WTC11 (cell line): ENCODE measurements at regions not wholly inside any gene's neighbourhood (a gene's known extent, or its start where the extent isn't known, plus 50 kb on each side); places are given as distances from the start of the nearest gene placed in this dataset.

Source experiments
- AFF4 ChIP-seq: sonication (generic); formaldehyde crosslinking; IDR thresholded peaks from 2 replicates; pipeline ENCODE4 v1.8.1; 2023; ENCODE audit warnings: mild to moderate bottlenecking, missing genetic modification reagents, borderline replicate concordance
- CBFB ChIP-seq: sonication (generic); formaldehyde crosslinking; IDR thresholded peaks from 2 replicates; pipeline ENCODE4 v1.8.1; 2022; ENCODE audit warnings: mild to moderate bottlenecking, low read depth, missing genetic modification reagents
- CTCF ChIP-seq: fragments of 200-600 bp; IDR thresholded peaks from 2 replicates; pipeline ENCODE4 v1.8.0; 2022; ENCODE audit warnings: antibody characterized with exemption
- MLX ChIP-seq: sonication (generic); formaldehyde crosslinking; IDR thresholded peaks from 2 replicates; pipeline ENCODE4 v1.8.1; 2023; ENCODE audit warnings: mild to moderate bottlenecking, missing genetic modification reagents, moderate library complexity
- TEAD4 ChIP-seq: sonication (generic); formaldehyde crosslinking; IDR thresholded peaks from 2 replicates; pipeline ENCODE4 v1.8.0; 2022; ENCODE audit warnings: mild to moderate bottlenecking, missing genetic modification reagents
- USF2 ChIP-seq: sonication (generic); formaldehyde crosslinking; IDR thresholded peaks from 2 replicates; pipeline ENCODE4 v1.8.1; 2023; ENCODE audit warnings: mild to moderate bottlenecking, missing genetic modification reagents, moderate library complexity

GRCh38 chr11:45042560-45042959, 91.9 kb upstream of the TP53I11 start:
- TF ChIP-seq AFF4, result no peak
- no peak for TF ChIP-seq USF2
- TF ChIP-seq TEAD4 (CRISPR knock-in tag), result no peak
- no peak for TF ChIP-seq CTCF
- TF ChIP-seq CBFB (CRISPR knock-in tag), result no peak
- no peak for TF ChIP-seq MLX (CRISPR knock-in tag)
